DND-41 (cell line): ENCODE measurements at regions not wholly inside any gene's neighbourhood (a gene's known extent, or its start where the extent isn't known, plus 50 kb on each side); places are given as distances from the start of the nearest gene placed in this dataset.

Experiments used
- ATAC-seq: fragments of 200-7000 bp; cut with Tn5 transposase; 3 replicates; pipeline ENCODE4 v1.9.1; 2021; ENCODE audit warnings: low read depth; ENCODE audit not compliant: insufficient read depth
- DNase-seq: peaks from one replicate; pipeline ENCODE4 v3.0.0-alpha.2; 2020
- H2AFZ ChIP-seq: 2 replicates; pipeline ENCODE4 v1.6.0; 2012; ENCODE audit warnings: low read depth, low read length
- H3K27ac ChIP-seq: 2 replicates; pipeline ENCODE4 v1.5.1; 2012; ENCODE audit warnings: low read length, inconsistent platforms
- H3K27me3 ChIP-seq: fragments of 200-600 bp; sonication (generic); 2 replicates; pipeline ENCODE4 v1.6.0; 2012; ENCODE audit warnings: low read length, mild to moderate bottlenecking, inconsistent platforms; ENCODE audit not compliant: insufficient read depth, poor library complexity
- H3K36me3 ChIP-seq: 2 replicates; pipeline ENCODE4 v1.5.1; 2012; ENCODE audit warnings: low read length, inconsistent platforms; ENCODE audit not compliant: insufficient read depth
- H3K4me1 ChIP-seq: 2 replicates; pipeline ENCODE4 v1.5.1; 2012; ENCODE audit warnings: mild to moderate bottlenecking, low read length; ENCODE audit not compliant: insufficient read depth
- H3K4me2 ChIP-seq: 2 replicates; pipeline ENCODE4 v1.6.0; 2012; ENCODE audit warnings: mild to moderate bottlenecking, moderate library complexity, low read length, inconsistent platforms; ENCODE audit not compliant: insufficient read depth
- H3K4me3 ChIP-seq, 2 experiments: fragments of 200-600 bp in 1 of 2; shearing (Covaris generic) in 1 of 2; 2 replicates each; pipeline ENCODE4 v1.5.1; 2012 to 2016; ENCODE audit warnings: inconsistent platforms in 2 of 2, low read length in 2 of 2, mild to moderate bottlenecking in 2 of 2, low read depth in 1 of 2, moderate library complexity in 1 of 2
- H3K79me2 ChIP-seq: 2 replicates; pipeline ENCODE4 v1.6.0; 2012; ENCODE audit warnings: low read length, inconsistent platforms; ENCODE audit not compliant: insufficient read depth
- H3K9ac ChIP-seq: 2 replicates; pipeline ENCODE4 v1.6.0; 2012; ENCODE audit warnings: low read depth, mild to moderate bottlenecking, inconsistent platforms, low read length, moderate library complexity
- H3K9me3 ChIP-seq: 2 replicates; pipeline ENCODE4 v1.5.1; 2012; ENCODE audit warnings: low read length, moderate library complexity, mild to moderate bottlenecking, inconsistent platforms; ENCODE audit not compliant: insufficient read depth, severe bottlenecking
- H4K20me1 ChIP-seq: 2 replicates; pipeline ENCODE4 v1.6.0; 2012; ENCODE audit warnings: low read length; ENCODE audit not compliant: insufficient read depth
- CTCF ChIP-seq: IDR thresholded peaks from 2 replicates; pipeline ENCODE4 v1.5.1; 2012; ENCODE audit warnings: borderline replicate concordance, low read length, moderate library complexity, mild to moderate bottlenecking; ENCODE audit not compliant: poor library complexity, severe bottlenecking; ENCODE audit errors: extremely low read depth
- EZH2 ChIP-seq: IDR thresholded peaks from 3 replicates; pipeline ENCODE4 v1.6.1; 2012; ENCODE audit warnings: borderline replicate concordance, low read depth, mild to moderate bottlenecking, moderate library complexity, low read length, inconsistent platforms; ENCODE audit not compliant: severe bottlenecking

GRCh38 chr11:122028036-122028435 lies 88.0 kb downstream of the BLID start:
- Histone ChIP-seq H3K9me3 (no peaks in the 10 kb centered on the region), H3K27ac (no peak overlapping the region), H3K9ac (no peak overlapping the region), H3K4me3 (no peak overlapping the region), H4K20me1 (no peaks in the 10 kb centered on the region), H3K4me2 (no peak overlapping the region), H3K36me3 (no peaks in the 10 kb centered on the region), H3K27me3 (peaks cover 3% of the 10 kb centered on the region), H3K4me1 (no peaks in the 10 kb centered on the region), H3K79me2 (no peaks in the 10 kb centered on the region), H2AFZ (no peak overlapping the region)
- TF ChIP-seq CTCF, result no peak
- TF ChIP-seq EZH2, result no peak
- DNase-seq (no peak), ATAC-seq (no peak)

- Histone ChIP-seq H3K4me1 (no peaks in the 10 kb centered on the region), H2AFZ (no peak overlapping the region), H3K4me3 (no peak overlapping the region), H3K9ac (no peak overlapping the region), H3K4me2 (no peak overlapping the region), H3K79me2 (no peaks in the 10 kb centered on the region), H4K20me1 (no peaks in the 10 kb centered on the region), H3K36me3 (no peaks in the 10 kb centered on the region), H3K9me3 (no peaks in the 10 kb centered on the region), H3K27me3 (peaks cover 3% of the 10 kb centered on the region), H3K27ac (no peak overlapping the region)
- DNase-seq (no peak), ATAC-seq (no peak)
- TF ChIP-seq EZH2 (no peak), CTCF (no peak)
Observed at GRCh38 chr11:122025757-122026156, 90.3 kb downstream of the BLID start.

- ATAC-seq (no peak), DNase-seq (no peak)
- Histone ChIP-seq H4K20me1 (no peaks in the 10 kb centered on the region), H3K4me3 (no peak overlapping the region), H3K27me3 (peaks cover 3% of the 10 kb centered on the region), H3K79me2 (no peaks in the 10 kb centered on the region), H2AFZ (no peak overlapping the region), H3K27ac (no peak overlapping the region), H3K36me3 (no peaks in the 10 kb centered on the region), H3K9me3 (no peaks in the 10 kb centered on the region), H3K4me2 (no peak overlapping the region), H3K9ac (no peak overlapping the region), H3K4me1 (no peaks in the 10 kb centered on the region)
- TF ChIP-seq CTCF (no peak), EZH2 (no peak)
Observed at GRCh38 chr11:122024278-122024677, 91.7 kb downstream of the BLID start.
